HG03103 (cell line): ENCODE measurements at regions not wholly inside any gene's neighbourhood (a gene's known extent, or its start where the extent isn't known, plus 50 kb on each side); places are given as distances from the start of the nearest gene placed in this dataset.

Experiments
- ATAC-seq: cut with Tn5 transposase; IDR thresholded peaks from one replicate; pipeline ENCODE4 v1.9.1; 2021; ENCODE audit warnings: low read depth; ENCODE audit not compliant: unreplicated experiment

DNA sequence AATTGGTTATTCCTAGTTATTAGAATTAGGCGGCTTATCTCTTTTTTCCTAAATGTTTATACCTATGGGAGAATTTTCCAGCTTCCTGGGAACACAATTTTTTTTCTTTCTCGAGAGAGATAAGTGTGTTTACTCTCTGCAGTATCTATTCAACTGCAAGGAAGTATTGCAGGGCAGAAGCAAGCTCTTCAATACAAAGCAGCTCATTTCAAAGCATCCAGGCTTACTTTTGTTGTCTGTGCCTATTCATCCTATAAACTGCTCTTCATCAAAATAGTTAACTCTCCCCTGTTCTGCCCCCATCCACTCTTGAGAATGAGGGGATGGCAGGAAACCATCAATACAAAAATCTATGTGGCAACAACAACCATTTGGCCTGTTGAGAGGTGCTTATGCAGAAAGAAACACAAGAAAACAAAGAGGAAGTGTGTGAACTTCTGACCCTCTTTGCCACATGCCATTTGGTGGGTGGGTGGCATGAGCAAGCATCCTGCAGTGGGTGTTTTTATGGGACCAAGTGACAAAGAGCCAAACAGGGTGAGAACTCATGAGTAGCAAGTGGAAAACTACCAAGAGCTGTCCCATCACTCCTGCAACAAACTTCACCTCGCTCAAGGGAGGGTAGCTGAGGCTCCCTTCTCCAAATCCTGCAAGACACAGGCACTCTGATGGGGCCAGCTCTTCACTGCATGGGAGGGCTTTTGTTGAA lies 50.6 kb upstream of the MRPS6 start:
- ATAC-seq = no peak

DNA sequence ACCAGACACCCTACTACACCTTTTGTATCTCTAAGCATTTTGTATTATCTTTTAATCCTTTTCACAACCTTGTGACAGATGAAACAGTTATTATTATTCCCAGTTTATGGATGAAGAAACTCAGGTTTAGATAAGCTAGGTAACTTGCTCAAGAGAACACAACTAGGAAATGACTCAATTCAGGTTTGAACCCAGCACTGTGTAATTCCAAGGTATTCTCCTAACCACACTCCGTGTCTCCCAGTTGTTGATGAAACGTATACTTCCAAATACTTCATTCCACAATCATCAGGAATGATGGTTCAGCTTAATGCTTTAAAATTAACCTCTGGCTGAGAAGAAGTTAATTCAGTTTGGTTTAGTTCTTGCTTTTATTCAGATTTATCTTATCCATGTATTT lies 51.7 kb upstream of the MRPS6 start:
- no peak for ATAC-seq

DNA sequence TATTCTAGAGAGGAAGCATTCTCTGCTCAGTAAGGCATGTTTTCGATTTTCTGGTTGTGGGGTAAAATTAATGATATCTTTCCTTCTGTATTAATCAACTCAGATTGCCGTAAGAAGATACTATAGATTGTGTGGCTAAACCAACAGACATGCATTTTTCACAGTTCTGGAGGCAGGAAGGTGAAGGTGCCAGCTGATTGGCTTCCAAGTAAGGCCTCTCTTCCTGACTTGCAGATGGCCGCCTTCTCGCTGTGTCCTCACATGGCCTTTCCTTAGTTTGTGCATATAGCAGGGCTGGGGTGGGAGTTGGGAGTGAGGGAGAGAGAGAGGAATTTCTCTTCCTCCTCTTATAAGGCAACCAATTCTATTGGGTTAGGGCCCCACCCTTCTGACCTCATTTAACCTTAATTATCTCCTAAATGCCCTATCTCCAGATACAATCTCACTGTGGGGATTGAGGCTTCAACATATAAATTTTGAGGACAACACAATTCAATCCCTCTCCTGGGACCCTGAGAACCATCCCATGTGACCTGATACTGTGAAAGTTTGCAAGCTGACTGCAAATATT lies 52.3 kb upstream of the MRPS6 start:
- ATAC-seq = no peak

DNA sequence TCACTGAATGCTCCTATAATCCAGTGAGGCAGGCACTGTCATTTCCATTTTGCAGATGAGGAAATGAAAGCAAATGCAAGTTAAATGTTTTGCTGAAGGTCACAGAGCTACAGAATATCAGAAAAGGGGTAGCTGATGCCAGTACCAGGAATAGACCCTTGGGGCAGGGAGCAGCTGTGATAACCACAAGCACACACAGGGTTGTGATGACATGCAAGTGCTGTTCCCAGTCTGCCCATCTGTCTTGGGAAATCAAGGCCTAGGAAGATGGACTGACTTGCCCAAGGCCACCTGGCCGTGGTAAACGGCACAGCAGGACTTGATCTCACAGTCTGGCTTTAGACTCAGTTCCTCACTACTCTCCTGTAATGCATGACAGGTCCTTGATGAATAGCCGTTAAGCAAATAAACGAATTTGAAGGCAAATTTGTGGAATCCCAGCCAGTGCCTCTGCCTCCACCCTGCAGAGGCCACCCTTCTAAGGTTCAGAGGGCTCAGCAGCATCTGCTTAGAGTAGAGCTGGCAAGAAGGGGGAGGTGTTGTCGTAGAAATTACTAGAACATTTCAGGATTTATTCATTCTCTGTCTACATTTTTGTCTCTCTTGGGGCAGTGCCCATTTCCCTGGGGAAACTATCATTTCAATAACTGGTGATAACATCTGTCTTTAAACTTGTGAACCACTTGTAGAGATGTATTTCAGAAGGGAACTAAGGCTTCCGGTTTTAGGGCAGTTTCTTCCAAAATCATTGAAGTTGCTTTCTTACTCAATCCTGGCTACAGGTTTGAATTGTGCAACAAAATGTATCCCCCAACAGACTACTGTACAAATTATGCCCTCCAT lies 53.2 kb upstream of the MRPS6 start:
- ATAC-seq = no peak

DNA sequence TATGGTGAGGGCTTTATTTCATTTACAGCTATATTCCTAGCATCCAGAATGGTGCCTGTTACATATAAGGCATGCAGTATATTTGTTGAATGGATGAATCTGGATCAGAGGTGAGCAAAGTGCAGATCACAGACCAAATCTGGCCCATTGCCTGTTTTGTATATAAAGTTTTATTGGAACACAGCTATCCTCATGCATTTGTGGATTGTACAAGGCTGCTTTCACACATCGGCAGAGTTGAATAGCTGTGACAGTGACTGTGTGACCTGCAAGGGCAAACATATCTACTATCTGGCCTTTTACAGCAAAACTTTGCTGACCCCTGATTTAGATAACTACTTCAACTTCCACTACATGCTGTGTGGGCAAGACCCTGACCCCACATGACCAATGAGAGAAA lies 54.0 kb upstream of the MRPS6 start:
- no peak for ATAC-seq

DNA sequence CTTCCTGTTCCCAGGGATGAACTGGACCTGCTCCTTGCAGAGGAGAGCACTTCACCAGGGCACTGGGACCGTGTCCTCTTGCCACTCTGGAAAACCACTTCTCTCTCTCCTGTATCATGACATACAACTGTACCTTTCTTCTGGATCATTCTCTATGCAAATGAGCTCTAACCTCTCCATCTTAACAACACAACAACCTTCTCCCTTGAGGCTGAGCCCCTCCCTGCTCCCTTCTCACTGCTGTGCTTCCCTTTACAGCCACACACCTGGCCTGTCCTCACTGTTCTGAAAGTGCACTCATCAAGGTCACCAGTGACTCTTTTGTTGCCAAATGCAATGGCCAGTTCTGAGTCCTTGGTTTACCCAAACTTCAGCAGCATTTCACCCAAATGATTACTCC lies 54.5 kb upstream of the MRPS6 start:
- no peak for ATAC-seq

DNA sequence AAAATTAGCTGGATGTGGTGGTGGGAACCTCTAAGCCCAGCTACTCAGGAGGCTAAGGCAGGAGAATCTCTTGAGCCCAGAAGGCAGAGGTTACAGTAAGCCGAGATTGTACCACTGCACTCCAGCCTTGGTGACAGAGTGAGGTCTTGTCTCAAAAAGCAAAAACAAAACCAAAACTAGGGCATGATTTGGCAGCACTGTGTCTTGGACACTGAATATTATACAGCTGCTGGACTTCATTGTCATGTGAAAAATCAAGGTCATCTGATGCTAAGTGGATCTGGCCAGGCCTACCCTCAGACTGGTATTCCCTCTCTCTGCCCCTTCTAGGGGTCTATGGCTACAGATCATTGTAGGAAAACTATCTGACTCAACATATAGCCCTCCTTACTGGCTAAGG lies 55.2 kb upstream of the MRPS6 start:
- ATAC-seq = no peak

DNA sequence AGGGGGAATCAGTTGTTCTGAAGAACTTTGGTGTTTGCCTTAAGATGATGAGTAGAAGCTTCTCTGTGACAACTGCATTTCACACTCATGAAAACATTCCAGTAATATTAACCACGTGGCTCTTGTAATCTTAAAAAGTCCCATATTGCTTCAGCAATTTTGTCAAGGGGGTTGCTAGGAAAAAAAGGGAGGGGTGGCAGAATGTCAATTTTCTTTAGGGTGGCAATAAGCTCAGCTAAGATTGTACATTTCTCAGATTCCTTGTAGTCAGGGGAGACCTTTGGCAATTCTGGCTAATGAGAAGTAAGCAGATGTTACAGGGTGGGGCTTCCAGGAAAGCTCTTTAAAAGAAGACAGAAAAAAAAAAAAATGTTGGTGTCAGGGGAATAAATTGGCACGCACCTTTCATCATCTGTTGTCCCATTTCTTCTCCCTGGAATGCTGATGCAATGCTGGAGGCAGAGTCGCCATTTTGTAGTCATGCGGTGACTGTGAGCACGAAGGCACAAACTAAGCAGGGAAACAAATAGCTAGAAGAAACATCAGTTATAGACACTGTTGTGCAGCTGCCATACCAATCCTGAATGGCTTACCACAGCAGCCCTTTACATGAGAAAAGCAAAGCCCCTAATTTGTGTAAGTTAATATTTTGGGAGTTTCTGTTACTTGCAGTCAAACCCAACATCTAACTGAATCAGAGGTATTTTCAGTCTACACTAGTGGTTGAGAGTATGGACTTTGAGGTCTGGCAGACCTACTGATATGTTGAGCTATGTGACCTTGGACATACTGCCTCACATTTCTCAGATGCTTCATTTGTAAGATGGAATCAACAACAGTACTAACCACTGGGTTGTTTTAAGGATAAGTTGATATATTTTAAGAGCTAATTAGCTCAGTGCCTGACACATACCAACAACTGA lies 56.1 kb upstream of the MRPS6 start:
- no peak for ATAC-seq

DNA sequence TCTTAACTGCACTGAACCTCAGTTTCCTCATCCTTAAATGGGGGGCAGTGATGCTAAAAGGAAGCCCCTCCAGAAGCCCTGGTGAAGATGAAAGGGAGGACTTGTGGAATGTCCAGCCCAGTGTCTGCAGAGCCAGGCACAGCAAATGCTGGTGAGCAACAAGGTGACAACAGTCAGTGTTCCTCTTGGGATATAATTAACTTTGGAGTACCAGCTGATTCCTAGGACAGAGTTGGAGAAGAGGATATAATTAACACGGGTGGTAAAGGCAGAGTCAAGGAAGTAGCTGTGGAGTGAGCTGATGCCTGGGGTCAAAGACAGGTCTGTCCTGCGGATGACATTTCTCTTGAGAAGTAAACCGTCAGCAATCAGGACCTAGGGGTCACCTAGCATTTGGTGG lies 60.7 kb upstream of the MRPS6 start:
- ATAC-seq = no peak

DNA sequence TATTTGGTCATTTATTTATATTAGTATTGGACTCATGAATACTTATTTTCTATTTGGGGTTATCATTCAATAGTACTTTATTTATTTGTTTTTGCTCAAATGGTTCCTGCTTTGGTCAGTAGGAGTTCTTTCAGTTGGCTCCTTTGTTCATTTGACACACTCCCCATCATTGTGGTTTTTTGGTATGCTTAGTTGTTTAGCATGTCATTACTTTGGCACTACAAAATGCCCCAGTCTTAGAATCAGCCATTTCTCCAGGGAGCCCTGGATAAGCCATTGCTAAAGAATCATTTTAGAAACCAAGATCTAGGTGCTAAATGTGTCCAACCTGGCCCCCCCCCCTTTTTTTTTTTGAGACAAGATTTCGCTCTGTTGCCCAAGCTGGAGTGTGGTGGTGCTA lies 61.7 kb upstream of the MRPS6 start:
- ATAC-seq = no peak

DNA sequence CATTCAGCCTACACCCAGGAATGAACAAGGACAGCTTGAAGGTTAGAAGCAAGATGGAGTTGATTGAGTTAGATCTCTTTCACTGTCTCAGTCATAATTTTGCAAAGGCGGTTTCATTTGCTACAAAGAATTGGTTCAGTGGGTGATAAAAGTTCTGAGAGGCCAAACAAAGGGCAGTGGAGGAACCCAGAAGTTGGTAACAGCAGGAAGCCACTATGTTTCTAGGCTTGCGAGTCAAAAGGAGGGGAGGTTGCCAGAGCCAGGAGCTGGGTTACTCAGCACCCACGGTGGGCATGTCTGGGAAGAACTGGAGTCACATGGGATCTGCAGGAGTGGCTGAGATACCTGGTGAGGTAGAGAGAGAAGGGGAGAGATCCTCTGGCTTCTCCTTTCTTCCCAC lies 64.2 kb upstream of the MRPS6 start:
- ATAC-seq = no peak

DNA sequence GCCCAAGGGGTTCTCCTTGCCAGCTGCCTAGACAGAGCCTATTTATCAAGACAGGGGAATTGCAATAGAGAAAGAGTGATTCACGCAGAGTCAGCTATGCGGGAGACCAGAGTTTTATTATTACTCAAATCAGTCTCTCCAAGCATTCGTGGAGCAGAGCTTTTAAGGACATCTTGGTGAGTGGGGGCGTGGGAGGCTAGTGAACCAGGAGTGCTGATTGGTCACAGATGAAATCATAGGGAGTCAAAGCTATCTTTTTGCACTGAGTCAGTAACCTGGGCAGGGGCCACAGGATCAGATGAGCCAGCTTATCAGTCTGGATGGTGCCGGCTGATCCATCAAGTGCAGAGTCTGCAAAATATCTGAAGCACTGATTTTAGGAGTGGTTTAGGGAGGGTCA lies 64.8 kb upstream of the MRPS6 start:
- no peak for ATAC-seq

DNA sequence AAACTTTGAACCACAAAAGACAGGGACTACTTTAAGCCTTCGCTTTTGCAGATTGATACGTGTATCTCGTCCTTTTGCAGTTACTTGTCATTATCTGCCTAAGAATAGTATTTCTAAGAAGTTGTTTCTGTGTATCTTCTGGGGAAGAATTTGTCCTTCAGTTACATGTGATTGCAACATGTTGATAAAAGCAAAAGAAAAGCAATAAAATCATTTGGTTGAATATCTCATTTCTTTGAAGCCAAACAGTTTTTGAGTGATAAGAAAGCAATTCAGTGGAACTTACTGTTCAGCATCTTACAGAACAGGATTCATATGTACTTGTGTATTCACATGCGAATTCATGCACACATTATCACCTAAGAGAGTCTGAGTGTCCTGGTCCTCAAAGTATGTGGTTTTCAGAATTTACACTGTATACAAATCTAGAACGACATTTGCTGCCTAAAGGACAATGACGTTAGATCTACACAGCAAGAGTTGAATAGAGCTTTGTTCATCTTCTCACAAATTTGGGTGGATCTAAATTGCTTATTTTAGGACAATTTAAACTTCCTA lies 66.7 kb upstream of the MRPS6 start:
- ATAC-seq = no peak

DNA sequence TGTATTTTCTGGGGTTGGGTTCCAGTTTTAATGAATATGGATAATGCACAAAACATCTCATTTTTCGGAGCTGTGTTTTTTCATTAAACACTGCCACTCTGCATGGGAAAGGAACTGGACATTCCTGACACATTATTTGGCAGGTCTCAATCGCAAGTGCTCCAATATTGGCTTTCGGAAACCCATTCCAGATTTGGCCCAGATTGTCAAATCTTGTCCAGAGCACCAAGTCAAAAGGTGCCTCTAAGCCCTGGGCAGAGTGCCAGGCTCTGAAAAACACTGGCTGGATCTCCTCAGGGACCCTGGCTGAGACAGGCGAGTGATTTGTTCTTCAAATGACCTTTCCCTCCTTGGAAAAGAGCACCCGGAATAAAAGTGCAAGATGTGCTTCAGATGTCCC lies 68.4 kb upstream of the MRPS6 start:
- ATAC-seq = no peak

DNA sequence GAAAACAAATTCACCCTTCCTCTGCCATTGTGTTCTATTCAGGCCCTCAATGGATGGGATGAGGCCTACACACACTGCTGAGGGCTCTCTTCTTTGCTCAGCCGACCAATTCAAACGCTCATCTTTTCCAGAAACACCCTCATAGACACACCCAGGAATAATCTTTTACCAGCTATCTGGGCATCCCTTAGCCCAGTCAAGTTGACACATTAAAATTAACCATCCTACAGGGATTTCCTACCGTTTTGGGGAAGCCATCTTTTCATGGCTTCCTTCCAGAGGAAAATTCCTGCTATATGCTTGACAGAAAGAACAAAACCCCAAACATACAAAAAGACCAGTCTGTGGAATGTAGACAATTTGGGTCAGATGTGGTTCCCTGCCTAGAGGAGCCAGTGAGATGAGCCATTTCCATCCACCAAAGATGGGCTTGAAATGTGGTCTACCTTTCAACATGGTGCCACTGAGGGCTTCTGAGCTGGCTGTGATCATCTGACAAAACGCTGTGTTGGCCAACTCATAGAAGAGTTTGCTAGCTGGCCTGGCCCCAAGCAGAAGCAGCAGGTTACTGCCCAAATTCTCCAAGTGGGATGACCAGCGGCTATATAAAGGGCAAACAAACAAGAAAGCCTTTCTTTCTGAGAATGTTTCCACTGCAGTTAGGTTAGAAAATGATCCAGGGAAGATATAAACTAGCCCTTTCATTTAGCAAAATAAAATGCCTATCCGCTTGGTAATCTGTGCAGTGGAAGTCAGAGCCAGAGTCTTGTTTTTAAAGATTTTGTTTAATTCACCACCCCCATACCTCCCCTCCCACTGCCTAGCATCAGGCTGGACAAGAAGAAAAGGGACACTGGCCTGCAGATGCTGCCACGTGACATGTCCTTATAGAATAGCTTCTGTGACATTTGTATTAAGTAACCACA lies 69.1 kb upstream of the MRPS6 start:
- no peak for ATAC-seq

DNA sequence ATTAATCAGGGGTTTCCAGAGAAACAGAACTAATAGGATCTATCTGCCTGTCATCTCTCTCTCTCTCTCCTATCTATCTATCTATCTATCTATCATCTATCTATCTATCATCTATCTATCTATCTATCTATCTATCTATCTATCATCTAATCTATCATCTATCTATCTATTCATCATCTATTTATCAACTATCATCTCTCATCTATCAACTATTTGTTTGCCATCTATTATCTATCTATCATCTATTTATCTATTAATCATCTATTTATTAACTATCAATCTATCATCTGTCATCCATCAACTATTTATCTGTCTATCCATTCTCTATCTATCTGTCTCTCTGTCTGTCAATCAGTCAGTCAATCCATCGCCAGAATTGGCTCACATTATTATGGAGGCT lies 70.0 kb upstream of the MRPS6 start:
- no peak for ATAC-seq

DNA sequence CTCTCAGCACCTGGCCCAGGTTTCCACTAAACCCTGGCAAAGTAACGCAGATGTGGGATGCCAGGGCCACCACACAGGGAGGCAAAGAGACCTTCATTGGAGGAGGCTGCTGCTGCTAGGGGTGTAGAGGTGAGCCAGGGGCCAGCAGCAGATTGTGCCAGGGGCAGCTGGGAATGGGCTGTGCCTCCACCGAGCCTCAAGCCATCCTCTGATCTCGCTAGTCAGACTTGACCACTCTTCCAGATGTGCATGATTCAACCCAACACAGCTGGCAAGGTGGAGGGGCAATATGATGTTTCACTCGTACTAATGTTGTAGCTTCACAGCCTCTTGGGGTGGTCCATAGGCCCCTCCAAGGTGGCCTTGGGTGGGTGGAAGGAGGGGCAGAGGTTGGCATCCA lies 73.0 kb upstream of the MRPS6 start:
- no peak for ATAC-seq

DNA sequence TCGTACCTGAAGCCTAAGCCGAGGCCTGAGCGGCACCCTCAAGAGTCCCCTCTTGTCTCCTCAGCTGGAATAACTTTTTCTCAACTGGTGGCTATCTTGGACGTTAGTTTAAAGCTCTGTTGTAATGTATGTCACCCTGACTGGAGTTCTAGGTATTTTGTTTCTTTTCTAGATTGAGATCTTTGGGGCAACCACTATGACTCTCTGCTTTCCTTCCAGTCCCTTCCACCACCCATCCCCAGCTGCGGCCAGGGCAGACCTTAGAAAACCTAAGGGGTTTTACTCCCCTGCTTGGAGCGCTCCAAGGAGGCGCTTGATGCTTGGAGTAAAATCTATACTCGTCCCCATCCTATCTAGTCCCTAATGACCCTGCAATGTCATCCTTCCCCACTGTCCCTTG lies 74.6 kb upstream of the MRPS6 start:
- no peak for ATAC-seq

DNA sequence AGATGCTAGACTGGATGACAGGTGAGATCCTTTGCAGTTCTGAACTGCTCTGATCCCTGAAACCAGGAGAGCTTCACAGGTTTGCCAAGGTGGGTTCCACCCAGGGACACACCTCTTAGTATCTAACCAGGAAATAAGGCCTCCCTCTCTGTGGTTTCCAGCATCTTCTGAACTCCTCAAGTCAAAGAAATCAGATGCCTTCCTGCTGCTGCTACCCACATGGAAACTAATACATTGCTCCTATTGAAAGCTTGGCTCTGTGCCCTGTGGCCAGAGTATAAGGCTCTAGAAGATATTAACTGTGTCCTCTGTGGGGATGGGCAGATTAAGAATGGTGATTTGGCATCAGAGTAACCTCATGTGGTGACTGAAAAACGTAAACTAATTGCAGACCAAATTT lies 75.0 kb upstream of the MRPS6 start:
- ATAC-seq = no peak

DNA sequence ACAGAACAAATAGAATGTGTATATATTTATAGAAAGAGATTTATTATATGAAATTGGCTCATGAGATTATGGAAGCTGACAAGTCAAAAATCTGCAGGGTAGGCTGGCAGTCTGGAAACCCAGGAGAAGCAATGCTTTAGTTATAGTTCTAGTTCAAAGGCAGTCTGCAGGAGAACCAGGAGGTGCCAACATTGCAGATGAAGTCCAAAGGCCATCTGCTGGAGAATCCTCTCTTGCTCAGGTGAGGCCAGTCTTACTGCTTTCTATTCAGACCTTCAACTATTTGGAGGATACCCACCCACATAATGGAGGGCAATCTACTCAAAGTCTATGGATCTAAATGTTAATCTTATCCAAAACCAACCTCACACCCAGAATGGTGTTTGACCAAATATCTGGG lies 75.9 kb upstream of the MRPS6 start:
- no peak for ATAC-seq
